SK-N-MC (cell line): ENCODE measurements at regions not wholly inside any gene's neighbourhood (a gene's known extent, or its start where the extent isn't known, plus 50 kb on each side); places are given as distances from the start of the nearest gene placed in this dataset.

Source experiments
- EZH2 ChIP-seq: fragments of 200-600 bp; sonication (generic); IDR thresholded peaks from one replicate; pipeline ENCODE4 v1.6.1; 2017; ENCODE audit warnings: antibody characterized with exemption
- FOXP2 ChIP-seq: optimal IDR thresholded peaks from 2 replicates; pipeline ENCODE3; 2011; ENCODE audit warnings: mild to moderate bottlenecking, moderate library complexity; ENCODE audit not compliant: insufficient read depth; ENCODE audit errors: extremely low read length, control extremely low read depth
- POLR2AphosphoS5 ChIP-seq: IDR thresholded peaks from 2 replicates; pipeline ENCODE4 v1.6.1; 2012; ENCODE audit warnings: mild to moderate bottlenecking, low read depth, low read length, borderline replicate concordance

- TF ChIP-seq POLR2AphosphoS5 (no peak), EZH2 (no peak), FOXP2 (no peak)
These were observed 104.7 kb downstream of the GAS1 start for GRCh38 chr9:86842573-86842972.
